GM12864 (cell line): ENCODE measurements at regions not wholly inside any gene's neighbourhood (a gene's known extent, or its start where the extent isn't known, plus 50 kb on each side); places are given as distances from the start of the nearest gene placed in this dataset.
A peak's percentile ranks its signal among the peaks of the same experiment; 100 is the strongest.

Experiments used
- DNase-seq: peaks from one replicate; pipeline ENCODE4 v3.0.0-alpha.2; 2011; ENCODE audit warnings: low read depth
- H3K4me3 ChIP-seq: 2 replicates; pipeline ENCODE4 v1.5.1; 2011; ENCODE audit warnings: mild to moderate bottlenecking, low read depth, low read length, control low read depth
- TF ChIP-seq, protein P1 (sequence below): IDR thresholded peaks from 2 replicates; pipeline ENCODE4 v1.5.1; 2011; ENCODE audit warnings: low read depth, mild to moderate bottlenecking, moderate library complexity, low read length, control low read depth, inconsistent platforms; ENCODE audit errors: missing control alignments

DNA sequence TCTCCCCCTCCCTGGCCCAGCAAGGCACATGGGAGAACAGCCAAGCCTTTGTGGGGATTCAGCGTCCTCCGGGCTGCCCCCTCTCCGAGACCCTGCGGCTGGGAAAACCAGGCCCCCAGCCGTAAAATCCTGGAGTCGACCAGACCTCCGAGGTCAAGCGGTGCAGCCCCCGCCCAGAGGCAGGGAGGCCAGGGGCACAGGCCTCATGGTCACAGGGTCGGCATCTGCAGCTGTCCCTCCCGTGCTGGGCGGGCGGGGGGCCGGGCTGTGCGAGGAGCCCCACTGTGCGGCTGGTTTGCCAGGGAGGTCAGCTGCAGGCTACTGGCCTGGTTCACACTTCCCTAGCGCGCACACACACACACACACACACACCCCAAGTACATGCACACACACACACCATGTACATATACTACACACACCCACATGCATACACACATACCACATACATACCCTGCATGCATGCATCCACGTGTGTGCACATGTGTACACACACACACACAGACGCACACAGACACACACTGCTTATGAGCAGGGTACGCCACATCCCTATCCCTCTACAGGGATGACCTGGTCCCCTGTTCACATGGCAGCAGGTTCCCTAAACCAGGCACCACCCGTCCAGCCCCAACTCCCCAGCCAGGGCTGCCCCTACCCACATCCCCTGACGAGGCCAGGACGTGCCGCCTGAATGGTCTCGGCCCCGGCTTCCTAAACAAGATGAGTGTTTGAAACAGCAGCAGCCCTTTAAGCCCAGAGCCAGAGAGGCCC, 108.9 kb upstream of the CIBAR2 start:
- DNase-seq, result no peak
- TF ChIP-seq, protein P1, sequence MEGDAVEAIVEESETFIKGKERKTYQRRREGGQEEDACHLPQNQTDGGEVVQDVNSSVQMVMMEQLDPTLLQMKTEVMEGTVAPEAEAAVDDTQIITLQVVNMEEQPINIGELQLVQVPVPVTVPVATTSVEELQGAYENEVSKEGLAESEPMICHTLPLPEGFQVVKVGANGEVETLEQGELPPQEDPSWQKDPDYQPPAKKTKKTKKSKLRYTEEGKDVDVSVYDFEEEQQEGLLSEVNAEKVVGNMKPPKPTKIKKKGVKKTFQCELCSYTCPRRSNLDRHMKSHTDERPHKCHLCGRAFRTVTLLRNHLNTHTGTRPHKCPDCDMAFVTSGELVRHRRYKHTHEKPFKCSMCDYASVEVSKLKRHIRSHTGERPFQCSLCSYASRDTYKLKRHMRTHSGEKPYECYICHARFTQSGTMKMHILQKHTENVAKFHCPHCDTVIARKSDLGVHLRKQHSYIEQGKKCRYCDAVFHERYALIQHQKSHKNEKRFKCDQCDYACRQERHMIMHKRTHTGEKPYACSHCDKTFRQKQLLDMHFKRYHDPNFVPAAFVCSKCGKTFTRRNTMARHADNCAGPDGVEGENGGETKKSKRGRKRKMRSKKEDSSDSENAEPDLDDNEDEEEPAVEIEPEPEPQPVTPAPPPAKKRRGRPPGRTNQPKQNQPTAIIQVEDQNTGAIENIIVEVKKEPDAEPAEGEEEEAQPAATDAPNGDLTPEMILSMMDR, result no peak
- no peak overlapping the region for H3K4me3 ChIP-seq

DNA sequence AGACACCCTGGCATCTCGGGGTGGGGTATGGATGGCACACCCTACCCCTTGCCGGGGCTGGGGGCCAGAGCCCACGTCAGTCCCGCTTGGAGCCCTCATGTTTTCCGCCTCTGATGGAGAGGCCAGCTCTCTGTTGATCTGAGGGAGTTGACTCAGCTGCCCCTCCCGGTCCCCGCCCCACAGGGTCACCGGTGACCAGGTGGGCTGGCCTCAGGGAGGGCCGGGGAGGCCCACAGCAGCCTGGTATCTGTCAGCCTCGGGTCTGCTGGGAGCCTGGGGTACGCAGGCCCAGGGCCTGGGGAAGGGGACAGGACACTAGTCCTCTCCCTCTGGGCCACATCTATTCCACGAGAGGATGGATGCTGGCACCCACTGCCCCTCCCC, 109.5 kb upstream of the CIBAR2 start:
- DNase-seq, result no peak
- no peak overlapping the region for H3K4me3 ChIP-seq
- TF ChIP-seq, protein P1, result no peak

DNA sequence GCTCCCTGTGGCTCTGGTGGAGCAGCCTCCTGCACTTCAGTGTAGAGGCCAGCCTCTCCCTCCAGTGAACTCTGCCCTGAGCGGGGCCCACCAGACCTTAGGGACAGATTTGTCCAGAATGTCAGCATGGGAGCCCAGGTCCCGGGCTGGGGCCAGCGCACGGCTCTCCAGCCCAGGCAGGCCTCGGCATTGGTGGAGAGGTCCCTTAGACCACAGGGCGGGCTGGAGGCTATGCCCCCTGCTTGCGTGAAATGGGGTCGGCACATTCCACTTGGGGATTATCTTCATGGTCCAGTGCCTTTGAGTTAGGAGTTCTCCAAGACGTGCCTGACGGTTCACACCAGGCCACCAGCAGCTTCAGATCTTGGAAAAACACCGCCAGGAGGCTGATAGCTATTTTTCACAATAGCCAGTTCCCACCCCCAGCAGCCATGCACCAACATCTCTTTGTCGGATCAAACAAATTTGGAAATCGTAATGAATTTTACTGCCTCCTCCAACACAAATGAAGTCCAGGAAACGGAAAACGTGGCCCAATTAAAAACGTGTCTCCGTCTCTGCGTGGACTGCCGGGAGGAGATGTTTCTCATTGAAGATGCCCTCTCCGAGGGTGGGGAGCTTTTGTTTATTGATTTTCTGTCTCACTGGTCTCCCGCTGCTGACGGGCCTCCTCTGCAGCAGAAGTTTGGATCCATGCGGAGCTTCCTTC, 110.0 kb upstream of the CIBAR2 start:
- DNase-seq, result no peak
- TF ChIP-seq, protein P1, result no peak
- no peak overlapping the region for H3K4me3 ChIP-seq

DNA sequence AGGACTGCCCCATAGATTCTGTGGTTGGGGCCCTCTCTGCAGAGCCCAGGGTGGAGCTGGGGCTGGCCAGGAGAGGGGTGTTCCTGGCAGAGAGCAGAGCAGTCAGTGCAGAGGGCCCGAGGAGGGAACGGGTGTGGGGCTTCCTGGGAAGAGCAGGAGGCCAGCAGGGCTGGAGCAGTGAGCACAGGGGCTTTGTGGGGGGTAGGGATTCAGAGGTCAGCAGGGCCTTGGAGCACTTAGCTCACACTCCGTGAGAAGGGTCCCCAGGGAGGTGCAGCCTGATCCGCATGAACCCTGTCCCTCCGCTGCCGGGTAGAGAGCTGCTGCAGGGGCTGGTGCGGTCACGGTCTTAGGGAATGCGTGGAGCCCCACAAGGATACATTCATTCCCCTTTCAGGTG, 113.0 kb upstream of the CIBAR2 start:
- no peak for DNase-seq
- TF ChIP-seq, protein P1, result no peak
- H3K4me3 ChIP-seq, result no peak overlapping the region

DNA sequence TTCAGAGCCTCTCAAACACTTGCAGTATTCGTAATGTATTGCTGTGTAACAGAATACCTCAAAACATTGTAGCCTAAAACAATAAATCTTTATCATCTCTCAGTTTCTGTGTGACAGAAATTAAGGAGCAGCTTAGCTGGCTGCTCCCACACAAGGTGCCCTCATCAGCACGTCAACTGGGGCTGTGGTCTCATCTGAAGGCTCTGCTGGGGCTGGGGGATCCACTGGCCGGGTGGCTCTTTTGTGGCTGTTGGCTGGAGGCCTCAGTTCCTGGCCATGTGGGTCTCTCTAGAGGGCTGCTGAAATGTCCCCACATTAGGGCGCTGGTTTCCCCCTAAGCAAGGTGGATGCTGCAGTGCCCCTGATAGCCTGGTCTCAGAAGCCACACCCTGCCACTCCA, 113.4 kb upstream of the CIBAR2 start:
- DNase-seq, result no peak
- TF ChIP-seq, protein P1, result no peak
- H3K4me3 ChIP-seq, result no peak overlapping the region

GRCh38 chr16:85227084-85227945, 115.0 kb upstream of the CIBAR2 start:
- TF ChIP-seq, protein P1, result no peak
- peak; percentile 86 for DNase-seq
- peak overlapping the region; percentile 4 for H3K4me3 ChIP-seq
